ENCODE measurements at regions not wholly inside any gene's neighbourhood (a gene's known extent, or its start where the extent isn't known, plus 50 kb on each side); places are given as distances from the start of the nearest gene placed in this dataset.

DNA sequence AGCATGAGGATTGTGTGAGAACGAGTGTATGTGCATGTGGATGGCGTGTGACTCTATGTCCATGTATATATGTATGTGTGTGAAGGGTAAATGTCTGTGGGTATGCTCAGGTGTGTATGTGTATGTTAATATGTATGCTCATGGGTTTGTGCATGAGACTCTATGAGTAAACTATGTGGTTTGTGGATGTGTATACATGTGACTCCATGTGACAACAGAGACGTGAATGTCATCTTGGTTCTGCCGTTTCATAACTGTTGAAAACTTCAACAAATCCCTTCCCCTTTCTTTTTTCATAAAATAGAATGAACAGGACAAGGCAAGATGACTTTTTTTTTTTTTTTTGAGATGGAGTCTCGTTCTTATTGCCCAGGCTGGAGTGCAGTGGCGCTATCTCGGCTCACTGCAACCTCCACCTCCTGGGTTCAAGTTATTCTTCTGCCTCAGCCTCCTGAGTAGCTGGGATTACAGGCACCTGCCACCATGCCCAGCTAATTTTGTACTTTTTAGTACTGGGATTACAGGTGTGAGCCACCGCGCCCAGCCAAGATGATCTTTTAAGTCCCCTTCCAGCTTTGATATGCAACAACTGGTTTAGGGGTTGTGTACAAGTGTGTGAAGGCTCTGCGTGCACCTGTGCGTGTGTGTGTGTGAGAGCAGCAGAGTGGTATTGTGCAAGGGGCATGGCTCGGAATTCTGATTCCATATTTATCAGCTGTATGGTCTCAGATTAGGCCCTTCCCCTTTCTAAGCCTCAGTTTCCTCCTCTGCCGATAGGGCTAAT, 106.3 kb downstream of the EBNA1BP2 start:
- DNase-seq (ENCODE audit: low spot score): no peak

DNA sequence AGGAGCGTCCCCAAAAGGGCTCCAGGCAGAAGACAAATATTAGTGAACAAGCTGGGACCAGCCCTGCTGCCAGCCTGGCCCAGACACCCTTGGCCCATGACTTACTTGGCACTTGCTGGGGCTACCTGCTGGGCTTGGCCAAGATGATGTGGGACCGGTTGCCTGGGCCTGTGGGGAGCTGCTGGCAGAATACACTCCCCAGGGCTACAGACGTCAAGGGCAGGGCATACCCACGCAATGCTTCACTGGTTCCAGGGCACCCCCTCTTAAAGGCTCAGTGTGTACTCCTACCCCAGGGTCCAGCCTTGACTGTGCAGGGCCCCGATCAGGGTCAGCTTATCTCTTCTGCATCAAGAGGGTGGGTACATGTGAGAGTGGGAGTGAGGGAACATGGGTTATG, 106.5 kb upstream of the SLC2A1 start:
- DNase-seq (ENCODE audit: low spot score): no peak

DNA sequence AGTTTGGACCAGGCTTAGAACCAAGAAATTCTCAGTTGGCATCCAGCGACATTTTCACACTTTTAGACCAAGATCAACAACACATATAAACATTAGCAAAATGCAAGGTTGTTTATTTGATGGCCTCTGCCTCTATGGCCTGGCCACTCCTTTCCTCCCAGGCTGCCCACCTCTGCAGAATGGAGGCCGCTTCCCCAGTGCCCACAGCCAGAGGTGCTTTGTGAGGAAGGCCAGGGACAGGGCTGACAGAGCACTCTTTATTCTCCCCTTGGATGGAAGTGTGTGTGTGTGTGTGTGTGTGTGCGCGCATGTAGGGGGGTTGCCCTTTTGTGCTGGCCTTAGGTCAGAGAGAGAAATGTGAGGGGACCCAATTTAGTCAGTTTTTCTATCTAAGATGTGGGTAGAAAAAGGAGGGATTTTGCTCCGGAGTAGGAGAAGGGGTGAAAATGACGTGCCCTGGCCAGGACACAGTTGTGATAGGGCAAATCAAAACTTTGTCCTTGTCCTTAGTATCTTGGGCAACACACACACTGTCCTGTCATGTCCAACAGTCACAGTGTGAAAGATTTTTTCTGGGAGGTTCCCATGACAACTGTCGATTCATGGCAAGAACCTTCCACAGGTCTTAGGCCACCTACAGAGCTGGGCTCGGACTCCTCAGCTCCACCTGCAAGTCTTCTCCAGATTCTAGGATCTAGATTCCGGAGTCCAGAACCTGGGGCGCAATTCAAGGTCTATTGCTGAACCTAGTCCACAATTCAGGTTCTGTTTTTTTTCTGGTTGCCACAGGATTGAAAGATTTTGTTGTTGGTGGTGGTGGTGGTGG, 104.9 kb upstream of the SLC2A1 start:
- no peak for DNase-seq (ENCODE audit: low spot score)

DNA sequence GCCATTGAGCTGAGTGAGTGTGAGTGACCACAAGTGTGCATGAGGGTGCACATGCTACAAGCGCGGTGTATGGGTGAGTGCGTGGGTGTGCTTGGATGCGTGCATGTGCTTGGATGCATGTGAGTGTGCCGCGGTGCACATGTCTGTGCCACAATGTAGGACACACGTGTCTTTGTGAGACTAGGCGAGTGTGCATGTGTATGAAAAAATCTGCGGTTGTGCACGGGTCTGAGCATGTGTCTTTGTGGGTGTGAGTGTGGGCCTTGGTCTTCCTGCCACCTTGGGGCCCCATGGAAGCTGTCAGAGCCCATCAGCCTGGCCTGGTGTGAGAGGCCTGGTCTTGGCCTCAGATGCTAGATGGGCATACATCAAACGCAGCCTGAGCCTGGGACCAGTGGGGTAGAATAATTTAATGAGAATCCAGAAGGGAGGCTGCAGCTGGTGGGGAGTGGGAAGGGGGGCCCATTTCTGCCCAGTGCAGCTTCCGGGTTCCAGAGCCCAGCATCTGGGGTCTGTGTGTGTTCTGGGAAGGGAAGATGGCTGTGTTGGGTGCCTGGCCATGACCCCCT, 103.9 kb upstream of the SLC2A1 start:
- DNase-seq (ENCODE audit: low spot score): no peak

DNA sequence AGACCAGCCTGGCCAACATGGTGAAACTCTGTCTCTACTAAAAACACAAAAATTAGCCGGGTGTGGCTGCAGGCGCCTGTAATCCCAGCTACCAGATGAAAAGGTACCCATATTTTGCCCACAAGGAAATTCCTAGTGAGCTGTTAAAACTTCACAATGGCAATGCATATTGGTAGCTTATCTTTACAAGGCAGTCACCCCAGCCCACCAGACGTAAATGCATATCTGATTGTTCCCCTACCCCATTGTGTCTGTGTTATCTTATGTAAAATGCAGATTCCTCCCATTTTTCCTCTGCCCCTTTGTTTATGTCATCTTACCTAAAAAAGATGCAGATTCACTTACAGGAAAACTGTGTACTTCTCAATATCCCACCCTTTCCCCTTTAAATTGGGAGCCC, 103.1 kb upstream of the SLC2A1 start:
- DNase-seq (ENCODE audit: low spot score): no peak

DNA sequence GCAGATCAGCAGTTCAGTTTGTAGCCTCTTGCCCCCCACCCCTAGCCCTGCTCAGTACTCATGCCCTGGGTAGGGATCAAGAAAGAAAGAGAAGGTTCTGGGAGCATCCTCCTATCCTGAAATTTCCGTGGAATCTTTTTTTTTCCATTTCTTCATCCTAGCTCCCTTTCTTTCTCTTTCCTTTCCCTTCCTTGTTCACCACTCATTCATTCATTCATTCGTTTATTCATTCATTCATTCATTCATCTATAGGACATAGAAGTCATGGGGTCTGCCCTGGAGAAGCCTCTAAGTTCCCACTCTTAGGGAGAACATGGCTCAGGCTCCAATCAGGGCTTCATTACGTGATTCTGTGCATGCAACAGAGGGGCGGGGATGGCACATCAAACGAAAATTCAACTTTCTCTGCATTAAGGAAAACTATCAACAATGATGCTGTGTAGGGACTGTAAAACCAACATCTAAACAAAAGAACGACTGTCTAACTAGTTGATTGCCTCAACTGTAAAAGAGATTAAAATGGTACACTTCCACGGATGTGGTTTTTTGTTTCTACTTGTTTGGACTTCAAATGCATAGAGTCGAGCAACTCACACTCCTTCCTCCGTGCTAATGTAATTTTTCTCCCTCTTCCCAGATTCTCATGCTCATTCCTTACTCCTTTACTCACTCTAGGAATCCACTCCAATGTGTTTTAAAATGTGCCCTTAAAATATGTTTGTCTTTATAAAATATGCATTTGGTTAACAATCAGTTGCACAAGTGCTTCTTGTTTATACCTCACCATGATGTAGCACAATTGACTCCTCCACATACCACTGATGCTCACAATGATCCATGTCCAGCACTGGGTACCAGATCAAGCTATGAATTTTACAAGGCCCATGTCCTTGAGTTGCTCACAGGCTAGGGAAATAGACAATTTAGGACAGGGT, 101.2 kb upstream of the SLC2A1 start:
- DNase-seq (ENCODE audit: low spot score): no peak

DNA sequence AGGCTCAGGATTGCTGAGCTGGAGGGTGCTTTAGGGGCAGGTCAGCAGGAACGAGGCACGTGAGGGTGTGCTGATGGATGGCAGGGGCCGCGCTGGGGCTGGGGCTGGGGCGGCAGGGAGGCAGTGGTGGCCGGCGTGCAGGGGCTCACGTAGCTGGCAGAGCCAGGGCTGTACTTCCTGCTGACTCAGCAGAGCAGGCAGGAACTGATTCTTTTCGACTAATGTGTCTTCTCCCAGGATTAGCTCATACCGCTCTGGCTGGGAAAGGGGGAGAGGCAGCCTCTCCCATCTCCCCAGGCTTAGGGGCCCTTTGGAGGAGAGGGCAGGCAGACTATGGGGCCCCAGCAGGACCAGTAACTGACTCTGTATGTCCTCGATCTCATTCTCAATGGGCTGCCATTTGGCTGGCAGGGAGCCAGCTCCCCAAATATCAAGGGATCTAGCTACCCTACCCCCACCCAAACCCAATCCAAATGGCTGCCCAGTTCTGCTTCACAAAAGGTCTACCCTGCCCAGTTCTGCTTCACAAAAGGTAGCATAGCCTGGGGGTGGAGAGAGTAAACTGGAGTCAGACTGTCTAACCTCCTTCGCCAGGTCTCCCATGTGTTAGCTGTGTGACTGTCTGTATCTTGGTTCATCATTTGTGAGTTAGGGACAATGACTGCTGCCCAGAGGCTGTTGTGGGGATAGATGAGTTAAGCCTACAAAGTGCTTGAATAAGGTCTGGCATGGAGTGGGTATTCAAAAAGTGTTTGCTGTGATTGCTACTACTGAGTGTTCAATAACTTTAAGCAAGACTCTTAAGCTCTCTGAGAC, 100.1 kb upstream of the SLC2A1 start:
- no peak for DNase-seq (ENCODE audit: low spot score)

DNA sequence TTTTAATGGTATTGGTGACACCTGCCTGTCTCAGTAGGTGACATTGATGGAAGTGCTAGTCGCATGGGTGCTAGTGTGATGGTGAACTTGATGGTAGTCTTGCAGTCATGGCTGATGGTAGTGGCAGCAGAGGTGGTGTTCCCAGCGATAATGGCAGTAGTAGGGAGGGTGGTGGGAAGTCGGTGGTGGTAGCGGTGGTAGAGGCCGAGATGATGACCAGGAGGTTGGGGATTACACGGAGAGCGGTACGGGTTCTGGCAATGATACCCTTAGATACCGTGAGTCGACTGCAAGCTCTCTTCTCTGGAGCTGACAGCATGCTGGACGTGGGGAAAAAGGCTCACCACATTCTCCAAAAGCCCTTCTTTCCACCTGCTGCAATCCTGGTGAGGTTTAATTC, 99.4 kb upstream of the SLC2A1 start:
- DNase-seq (ENCODE audit: low spot score): no peak

DNA sequence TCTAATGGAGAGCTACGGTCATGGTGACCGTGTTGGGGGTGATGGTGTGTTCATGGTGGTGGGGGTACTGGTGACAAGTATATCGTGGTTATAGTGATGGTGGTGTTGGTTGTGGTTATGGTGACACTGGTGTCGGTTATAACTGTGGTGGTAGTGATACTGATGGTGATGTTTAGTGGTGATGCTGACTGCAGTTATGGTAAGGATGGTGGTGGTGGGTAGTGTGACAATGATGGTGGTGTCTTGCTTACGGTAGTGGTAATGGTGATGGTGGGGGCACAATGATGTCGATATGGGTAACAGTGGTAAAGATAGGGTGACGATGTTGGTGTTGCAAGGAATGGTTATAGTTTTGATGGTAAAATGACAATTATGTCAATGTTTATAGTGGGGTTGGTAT, 98.9 kb upstream of the SLC2A1 start:
- no peak for DNase-seq (ENCODE audit: low spot score)

DNA sequence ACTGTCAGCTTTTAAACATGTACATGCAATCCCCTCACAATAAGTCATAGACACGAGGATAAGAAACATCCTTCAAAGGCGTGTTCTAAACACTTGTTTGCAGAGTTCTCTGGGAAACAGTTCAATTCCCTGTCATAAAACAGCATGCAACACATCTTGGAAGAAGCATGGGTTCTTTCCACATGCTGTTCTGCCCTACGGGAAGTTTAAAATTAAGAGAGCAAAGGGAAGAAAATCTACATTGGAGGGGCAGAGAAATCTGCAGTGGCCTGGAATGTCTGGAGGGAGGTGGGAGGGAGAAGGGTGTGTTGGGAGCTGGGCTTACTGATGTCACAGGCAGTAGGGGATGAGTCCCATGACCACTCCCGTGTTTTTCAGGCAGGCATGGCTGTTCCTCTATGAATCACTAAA, 98.3 kb upstream of the SLC2A1 start:
- DNase-seq (ENCODE audit: low spot score): no peak

DNA sequence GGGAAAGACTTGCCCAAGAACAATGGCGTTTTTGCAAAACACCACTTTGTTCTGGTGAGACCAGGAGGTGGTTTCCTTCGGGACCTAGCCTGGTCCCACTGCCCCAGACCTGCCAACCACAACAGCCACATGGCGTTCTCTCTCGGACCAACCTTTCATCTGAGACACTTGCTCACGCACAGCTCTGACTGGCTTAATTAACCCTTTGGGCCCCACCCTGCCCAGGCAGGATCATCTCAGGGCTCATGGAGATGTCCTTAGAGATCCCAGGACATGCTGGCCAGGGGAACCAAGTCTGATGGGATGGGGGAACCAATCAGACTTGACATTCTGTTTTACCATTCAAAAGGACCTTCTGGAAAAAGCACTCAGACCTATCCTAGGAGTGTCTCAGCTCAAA, 97.8 kb upstream of the SLC2A1 start:
- DNase-seq (ENCODE audit: low spot score): no peak

DNA sequence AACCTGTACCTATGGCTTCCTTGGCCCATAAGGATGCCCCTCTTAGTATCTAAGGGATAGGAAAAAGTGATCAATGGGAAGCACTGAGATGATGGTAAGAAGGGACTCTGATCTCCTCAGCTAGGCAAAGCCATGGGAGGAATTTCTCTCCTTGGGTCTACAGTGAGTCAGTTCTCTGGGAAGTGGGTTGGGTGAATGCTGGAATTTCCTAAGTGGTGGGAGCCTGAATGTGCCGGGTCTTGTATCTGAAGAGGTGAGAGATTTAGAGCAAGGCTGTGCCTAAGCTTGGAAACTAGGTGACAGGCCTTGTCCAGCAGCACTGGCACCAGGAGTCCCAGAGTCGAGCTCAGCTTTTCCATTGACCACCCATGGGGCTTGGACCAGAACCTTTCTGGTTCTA, 96.3 kb upstream of the SLC2A1 start:
- no peak for DNase-seq (ENCODE audit: low spot score)

DNA sequence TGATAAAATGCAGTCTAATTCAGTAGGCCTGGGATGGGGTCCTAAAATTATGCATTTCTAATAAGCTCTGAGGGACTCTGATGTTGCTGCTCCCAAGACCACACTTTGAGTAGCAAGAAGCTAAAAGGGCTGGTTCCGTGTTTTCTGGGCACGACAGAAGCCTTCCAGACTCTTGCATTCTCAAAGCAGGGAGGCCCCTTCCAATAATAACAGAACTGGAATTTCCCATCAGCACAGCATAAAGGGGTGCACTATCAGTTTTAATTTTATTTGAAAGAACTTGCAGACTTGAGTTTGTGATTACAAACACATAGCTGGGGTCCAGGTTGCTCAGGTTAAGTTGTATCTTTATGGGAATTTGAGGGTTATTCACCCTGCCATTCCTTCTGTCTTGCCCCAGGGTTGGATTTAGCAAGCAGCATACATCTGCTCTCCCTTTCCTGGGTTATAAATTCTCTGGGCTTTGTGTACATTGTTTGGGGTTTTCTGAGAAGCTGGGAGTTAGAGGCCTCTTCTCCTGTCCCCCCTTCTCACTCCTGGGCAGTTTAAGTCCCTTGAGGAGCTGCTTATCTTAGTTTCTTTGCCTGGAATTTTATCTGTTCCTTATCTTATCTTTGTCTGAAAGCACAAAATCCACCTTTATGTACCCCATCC, 94.2 kb upstream of the SLC2A1 start:
- no peak for DNase-seq (ENCODE audit: low spot score)

DNA sequence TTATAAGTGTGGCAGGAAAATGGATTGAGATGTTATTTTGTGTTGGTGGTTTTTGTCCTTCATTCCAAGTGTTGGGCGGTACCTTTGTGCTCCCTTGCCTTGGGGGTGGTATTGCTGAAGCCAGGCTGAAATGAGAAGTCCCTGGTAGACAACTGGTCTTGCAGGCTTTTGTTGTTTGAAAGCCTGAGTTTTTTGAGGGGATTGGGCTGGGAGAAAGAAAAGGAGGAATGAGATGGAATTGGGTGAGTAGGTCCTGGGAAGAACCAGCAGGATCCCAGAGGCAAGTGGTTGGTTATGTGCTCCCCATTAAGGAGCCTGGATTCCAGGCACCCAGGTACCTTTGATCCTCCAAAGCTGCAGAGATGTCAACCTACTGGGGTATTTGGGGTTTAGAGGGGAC, 93.7 kb upstream of the SLC2A1 start:
- no peak for DNase-seq (ENCODE audit: low spot score)

DNA sequence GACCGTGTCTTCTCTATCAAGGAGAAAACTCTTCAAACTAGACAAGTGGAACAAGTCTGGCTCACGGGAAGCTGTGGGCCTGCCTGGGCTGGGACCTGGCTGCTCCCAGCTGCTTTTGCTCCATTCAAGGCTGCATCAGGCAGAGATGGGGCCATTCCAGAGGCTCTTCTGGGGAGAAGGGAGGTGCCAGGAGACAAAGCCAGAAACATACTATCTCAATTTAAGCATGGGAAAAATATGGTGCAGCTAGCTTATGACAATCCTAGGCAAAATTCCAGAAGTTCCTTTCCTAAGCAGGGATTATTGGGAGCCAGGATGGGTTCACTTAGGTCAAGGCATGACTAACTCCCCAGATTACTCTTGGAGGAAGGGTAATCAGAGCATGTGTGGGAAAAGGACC, 90.8 kb upstream of the SLC2A1 start:
- no peak for DNase-seq (ENCODE audit: low spot score)

DNA sequence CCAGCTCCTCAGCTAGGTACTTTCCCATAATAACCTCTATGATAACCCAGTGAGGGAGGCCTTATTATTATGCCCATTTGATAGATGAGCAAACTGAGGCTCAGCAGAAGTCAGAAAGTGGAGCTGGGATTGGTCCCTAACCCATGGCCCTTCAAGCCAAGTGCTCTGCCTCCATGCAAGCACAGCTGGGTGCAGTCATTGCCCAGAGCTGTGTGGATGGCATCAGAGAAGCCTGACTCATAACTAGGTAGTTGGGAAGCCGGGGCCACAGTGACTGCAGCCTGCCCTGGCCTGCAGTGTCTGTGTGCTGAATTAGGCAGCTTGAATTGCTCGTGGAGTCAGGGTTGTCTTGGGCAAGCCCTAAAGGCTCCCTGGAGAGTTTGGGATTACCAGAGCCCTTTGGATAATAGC, 89.9 kb upstream of the SLC2A1 start:
- DNase-seq (ENCODE audit: low spot score): no peak

DNA sequence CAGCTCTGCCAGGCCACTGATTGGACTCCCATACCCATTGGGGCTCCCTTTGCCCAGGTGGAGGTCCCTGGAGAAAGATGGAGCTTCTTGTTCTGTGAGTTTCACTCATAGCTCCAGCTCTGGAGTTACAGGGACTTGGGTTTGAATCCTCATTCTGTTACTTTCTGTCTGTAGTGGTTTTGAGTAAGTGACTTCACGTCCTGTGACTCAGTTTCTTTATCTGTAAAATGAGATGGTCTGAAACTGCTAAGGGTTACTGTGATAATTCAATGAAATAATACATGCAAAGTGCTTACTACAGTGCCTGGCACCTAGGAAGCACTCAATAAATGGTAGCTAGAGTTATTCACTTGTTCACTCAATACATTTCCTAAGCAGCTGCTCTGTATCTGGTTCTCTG, 88.5 kb upstream of the SLC2A1 start:
- DNase-seq (ENCODE audit: low spot score): no peak

DNA sequence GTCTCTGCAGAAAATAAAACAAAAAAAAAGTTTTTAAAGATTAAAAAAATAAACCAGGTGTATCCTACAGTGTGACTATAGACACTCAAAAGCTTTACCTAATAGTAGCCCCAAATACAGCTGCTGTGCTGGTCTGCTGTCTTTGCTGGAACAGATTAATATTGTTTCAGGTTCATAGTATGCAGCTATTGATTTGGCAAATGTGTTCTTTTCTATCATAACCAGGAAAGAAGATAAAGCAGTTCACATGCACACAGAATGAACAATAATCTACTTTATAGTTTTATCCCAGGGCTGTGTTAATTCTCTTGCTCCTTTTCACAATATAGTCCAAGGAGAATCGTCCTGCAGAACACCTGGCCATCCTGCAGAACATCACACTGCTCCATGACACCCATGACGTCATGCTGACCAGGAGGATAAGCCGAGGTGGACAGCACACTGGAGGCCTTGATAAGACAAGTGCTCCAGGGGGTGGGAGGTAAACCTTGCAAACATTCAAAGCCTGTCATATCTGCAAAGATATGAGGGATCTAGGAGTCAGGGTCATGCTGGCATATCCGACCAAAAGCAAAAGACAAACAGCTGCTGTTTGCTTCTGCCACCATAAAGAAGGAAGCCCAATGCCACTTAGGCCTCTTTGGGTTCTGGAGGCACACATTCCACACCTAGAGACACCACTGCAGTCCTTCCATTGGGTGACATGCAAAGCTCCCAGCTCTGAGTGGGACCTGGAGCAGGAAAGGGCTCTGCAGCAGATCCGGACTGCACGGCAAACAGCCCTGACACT, 86.1 kb upstream of the SLC2A1 start:
- no peak for DNase-seq (ENCODE audit: low spot score)

DNA sequence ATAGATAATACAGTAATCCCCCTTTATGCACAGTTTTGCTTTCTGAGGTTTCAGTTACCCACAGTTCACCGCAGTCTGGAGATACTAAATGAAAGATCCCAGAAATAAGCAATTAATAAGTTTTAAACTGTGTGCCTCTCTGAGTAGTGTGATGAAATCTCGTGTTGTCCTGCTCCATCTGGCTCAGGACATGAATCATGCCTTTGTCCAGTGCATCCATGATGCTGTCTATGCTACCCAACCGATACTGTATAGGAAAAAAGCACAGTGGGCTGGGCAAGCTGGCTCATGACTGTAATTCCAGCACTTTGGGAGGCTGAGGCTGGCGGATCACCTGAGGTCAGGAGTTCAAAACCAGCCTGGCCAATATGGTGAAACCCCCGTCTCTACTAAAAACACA, 85.0 kb upstream of the SLC2A1 start:
- no peak for DNase-seq (ENCODE audit: low spot score)

Data from LoVo (cell line).